ENCODE measurements at regions not wholly inside any gene's neighbourhood (a gene's known extent, or its start where the extent isn't known, plus 50 kb on each side); places are given as distances from the start of the nearest gene placed in this dataset.

DNA sequence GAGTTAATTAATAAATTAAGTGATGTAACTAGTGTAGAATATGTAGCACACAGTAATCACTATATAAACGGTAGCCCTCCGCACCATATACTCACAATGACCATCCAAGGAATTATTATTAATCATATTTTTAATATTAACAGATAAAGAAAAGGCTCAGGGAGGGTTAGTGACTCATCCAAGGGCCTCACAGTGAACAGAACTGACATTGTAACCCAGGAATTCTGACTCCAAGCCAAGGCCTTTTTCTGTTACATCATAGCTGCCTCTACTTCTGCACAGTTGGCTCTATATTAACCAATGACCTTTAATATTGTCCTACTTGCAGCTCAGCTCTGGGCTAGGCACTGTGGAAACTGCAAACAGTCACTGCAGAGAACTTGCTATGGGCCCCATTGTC is 117.5 kb upstream of the SIRPG start:
- no peak for TF ChIP-seq EZH2 (IDR thresholded peaks at IDR 0.05; ENCODE audit: borderline replicate concordance, control insufficient read depth, low read depth, low read length)
- no peak for TF ChIP-seq POLR2A (IDR thresholded peaks at IDR 0.05; ENCODE audit: low read depth, low read length)
- no peak for TF ChIP-seq SMC3 (IDR thresholded peaks at IDR 0.05; ENCODE audit: borderline replicate concordance, low read length)
- TF ChIP-seq POLR2AphosphoS5 (IDR thresholded peaks at IDR 0.05; ENCODE audit: low read length) = no peak

Data from GM12878 (cell line).